AG09319 (cell line): ENCODE measurements at regions not wholly inside any gene's neighbourhood (a gene's known extent, or its start where the extent isn't known, plus 50 kb on each side); places are given as distances from the start of the nearest gene placed in this dataset.
"Not testable (repeated sequence)": the region's sequence is repeated elsewhere in the genome, so short reads cannot be mapped to it uniquely, and the experiment has no call there.

Experiments
- DNase-seq: peaks from one replicate; pipeline ENCODE4 v3.0.0-alpha.2; 2010; ENCODE audit warnings: low read depth; ENCODE audit errors: extremely low read depth
- CTCF ChIP-seq: IDR thresholded peaks from 2 replicates; pipeline ENCODE4 v1.5.1; 2011; ENCODE audit warnings: low read depth, mild to moderate bottlenecking, inconsistent platforms, low read length, moderate library complexity

DNA sequence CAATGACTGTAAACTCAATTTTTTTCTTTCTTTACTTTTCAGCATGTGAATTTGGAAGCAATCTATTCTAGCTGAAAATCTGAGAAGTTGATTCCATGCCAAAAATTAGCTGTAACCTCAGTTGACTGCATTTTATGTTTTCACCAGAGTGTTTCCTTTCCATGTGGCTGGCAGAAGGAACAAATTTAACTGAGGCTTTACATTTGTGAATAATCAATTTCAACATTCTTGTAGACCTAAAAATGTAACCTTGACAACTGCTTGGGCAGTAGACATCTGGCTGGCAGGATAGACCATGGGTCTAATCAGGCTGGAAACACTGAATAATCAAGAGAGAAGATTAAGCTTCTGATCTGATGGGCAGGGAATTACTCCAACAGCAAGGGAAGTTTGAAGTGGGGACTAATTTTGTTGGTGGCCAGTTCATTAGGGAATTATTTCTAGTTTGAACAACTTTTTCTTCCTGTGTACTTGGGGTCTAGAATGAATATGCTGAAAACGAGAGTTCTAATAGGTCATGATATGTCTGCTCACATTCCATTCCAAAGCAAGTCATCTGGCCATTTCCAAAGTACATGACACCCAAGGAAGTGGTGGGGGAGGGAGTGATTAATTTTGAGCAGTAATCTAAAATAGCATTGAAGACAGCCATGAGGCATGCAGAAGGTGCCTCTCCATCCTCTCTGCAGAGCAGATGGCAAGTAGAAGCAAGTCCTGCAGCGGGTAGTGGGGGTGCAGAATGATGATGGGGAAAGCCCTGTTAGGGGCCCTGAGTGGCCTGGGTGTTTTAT lies 68.2 kb downstream of the ATP23 start:
- DNase-seq = peak; percentile 34
- TF ChIP-seq CTCF = no peak

DNA sequence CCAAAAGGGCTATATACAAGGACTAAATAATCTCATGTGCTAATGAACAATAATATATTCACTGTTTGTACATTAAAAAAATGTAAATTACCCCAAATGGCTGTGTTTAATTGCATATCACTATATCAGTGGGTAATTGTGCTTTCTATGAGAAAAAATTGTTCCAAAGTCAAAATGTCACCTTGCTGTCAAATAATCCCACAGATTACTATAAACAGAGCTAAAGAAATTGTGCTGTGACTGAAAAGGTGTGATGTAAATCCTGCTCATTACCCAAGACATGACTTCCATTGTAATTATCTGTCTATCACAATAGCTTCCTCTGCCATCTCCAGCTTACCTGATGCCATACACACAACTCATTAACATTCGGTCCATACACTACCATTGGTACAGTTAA lies 70.3 kb downstream of the ATP23 start:
- no peak for DNase-seq
- TF ChIP-seq CTCF = no peak

- not testable (repeated sequence) for DNase-seq
Measured at GRCh38 chr12:58022379-58023020, 81.1 kb downstream of the ATP23 start.

DNA sequence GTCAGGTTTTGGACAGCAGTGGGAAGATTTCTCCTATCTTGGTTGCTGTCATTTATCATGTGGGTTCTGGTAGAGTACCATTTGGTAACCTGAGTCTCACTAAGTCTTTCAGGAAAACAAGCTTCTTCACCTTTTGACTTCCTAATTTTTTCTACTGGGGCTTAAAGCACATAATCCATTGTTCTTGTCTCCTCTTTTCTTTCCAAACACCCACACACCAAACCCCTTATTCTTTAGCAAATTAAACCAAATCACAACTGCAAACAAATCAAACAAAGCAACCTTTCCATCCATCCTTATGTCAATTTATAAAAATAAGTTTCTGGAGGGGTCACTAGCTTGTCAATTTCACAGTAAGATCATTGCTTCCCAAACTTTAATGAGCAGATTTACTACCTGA lies 84.1 kb downstream of the ATP23 start:
- DNase-seq = no peak
- no peak for TF ChIP-seq CTCF

GRCh38 chr12:58026426-58026825 lies 85.1 kb downstream of the ATP23 start:
- TF ChIP-seq CTCF = no peak
- no peak for DNase-seq

DNA sequence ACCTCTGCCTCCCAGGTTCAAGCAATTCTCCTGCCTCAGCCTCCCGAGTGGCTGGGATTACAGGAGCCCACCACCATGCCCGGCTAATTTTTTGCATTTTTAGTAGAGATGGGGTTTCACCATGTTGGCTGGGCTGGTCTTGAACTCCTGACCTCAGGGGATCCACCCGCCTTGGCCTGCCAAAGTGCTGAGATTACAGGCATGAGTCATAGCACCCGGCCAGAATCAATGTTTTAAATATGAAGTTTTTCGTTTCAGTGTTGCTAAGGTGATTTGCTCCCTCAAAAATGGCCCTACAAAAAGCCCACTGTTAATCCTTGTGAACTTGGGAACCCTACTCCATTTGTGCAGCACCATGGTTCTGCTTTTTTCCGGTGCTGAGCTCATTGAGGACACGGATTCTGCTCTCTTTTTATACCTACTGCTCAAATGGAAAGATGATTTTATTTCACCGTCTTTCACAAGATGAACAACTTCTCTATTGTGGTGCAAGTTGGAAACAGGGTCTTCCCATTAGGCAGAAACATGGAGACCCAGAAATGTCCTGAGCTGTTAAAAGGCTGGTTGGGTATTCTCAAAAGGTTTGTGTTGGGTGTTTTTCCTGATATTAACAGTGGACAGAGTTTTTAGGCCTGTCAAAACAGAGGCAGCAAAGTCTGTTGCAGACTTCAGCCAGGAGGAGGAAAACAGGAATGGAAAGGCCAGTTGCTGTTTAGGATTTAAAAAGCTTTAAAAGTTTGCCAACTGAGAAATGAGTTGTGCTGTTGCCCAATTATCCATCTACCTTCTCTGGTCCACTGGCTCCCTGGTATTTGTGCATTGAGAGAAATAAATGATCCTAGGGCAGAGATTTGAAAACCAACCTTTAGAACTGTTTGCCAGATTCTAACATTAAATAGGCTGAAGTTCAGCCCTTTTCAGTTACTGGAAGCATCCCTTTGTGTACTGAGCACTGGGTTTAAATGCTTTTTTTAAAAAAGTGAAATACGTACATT lies 85.8 kb downstream of the ATP23 start:
- peak; percentile 49 for DNase-seq
- TF ChIP-seq CTCF = peak; percentile 9

GRCh38 chr12:58028294-58028693 lies 86.9 kb downstream of the ATP23 start:
- TF ChIP-seq CTCF = no peak
- DNase-seq = no peak
